Esophagus muscularis mucosa (tissue), 3 donors: ENCODE measurements at regions not wholly inside any gene's neighbourhood (a gene's known extent, or its start where the extent isn't known, plus 50 kb on each side); places are given as distances from the start of the nearest gene placed in this dataset.

Experiments used
- CTCF ChIP-seq, 3 experiments: fragments of 200-600 bp in 2 of 3; fragments of 450-650 bp in 1 of 3; sonication (generic) in 2 of 3; IDR thresholded peaks; one replicate each; pipeline ENCODE4 v1.5.1; 2017 to 2019; ENCODE audit warnings: antibody characterized with exemption in 3 of 3, mild to moderate bottlenecking in 2 of 3, moderate library complexity in 1 of 3
- POLR2AphosphoS5 ChIP-seq, 2 donors: sonication (generic); formaldehyde crosslinking; IDR thresholded peaks; one replicate each; pipeline ENCODE4 v1.6.1; 2017; ENCODE audit warnings: antibody characterized with exemption in 2 of 2

DNA sequence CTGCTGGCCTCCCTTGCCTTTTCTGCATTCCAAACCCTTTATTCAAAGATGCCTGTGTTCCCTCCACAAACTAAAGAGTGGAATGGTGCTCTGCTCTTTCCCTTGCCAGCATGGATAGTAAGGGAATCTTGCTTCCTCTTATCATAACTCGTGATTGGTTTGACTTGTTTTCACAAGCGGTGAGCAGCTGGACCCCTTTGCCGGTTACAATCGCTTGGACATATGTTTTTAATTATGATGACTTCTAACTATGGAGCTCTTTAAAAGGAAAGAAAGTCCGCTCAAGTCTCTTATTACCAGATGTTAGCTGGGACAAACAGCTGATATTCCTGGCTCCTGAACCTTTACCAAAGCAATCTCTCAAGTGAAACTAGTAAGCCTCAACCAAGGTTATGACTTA, 1094.7 kb downstream of the UQCRFS1 start:
- TF ChIP-seq CTCF (IDR thresholded peaks at IDR 0.05) (no peak), POLR2AphosphoS5 (IDR thresholded peaks at IDR 0.05) (no peak)
